ENCODE measurements at regions not wholly inside any gene's neighbourhood (a gene's known extent, or its start where the extent isn't known, plus 50 kb on each side); places are given as distances from the start of the nearest gene placed in this dataset.

DNA sequence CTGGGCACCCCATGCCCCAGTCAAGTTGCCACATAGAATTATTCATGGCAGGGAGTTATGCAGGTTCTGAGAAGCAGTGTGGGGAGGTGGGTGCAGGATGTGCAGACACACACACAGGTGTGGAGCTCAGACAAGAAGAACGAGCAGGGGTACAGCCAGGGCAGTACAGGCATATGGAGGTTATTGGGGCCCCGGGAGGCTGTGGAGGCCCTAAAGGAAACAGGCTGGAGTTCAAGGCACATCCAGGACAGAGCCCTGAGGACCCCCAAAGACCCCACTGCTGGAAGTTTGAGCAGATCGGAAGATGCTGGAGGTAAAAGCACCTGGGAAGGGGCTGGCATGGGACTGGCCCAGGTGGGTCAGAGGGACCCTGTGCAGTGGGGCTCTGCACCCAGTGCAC, 171.3 kb downstream of the PSMG1 start:
- TF ChIP-seq, protein P1, sequence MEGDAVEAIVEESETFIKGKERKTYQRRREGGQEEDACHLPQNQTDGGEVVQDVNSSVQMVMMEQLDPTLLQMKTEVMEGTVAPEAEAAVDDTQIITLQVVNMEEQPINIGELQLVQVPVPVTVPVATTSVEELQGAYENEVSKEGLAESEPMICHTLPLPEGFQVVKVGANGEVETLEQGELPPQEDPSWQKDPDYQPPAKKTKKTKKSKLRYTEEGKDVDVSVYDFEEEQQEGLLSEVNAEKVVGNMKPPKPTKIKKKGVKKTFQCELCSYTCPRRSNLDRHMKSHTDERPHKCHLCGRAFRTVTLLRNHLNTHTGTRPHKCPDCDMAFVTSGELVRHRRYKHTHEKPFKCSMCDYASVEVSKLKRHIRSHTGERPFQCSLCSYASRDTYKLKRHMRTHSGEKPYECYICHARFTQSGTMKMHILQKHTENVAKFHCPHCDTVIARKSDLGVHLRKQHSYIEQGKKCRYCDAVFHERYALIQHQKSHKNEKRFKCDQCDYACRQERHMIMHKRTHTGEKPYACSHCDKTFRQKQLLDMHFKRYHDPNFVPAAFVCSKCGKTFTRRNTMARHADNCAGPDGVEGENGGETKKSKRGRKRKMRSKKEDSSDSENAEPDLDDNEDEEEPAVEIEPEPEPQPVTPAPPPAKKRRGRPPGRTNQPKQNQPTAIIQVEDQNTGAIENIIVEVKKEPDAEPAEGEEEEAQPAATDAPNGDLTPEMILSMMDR (tag by site-specific recombination; IDR thresholded peaks at IDR 0.05): no peak
- TF ChIP-seq, protein P2, sequence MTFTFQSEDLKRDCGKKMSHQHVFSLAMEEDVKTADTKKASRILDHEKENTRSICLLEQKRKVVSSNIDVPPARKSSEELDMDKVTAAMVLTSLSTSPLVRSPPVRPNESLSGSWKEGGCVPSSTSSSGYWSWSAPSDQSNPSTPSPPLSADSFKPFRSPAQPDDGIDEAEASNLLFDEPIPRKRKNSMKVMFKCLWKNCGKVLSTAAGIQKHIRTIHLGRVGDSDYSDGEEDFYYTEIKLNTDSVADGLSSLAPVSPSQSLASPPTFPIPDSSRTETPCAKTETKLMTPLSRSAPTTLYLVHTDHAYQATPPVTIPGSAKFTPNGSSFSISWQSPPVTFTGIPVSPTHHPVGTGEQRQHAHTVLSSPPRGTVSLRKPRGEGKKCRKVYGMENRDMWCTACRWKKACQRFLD (tag by site-specific recombination; IDR thresholded peaks at IDR 0.05): no peak
- TF ChIP-seq ZNF501 (tag by site-specific recombination; IDR thresholded peaks at IDR 0.05) (no peak), ZNF423 (tag by site-specific recombination; IDR thresholded peaks at IDR 0.05) (no peak), ZNF549 (tag by site-specific recombination; IDR thresholded peaks at IDR 0.05) (no peak)
- TF ChIP-seq, protein P3, sequence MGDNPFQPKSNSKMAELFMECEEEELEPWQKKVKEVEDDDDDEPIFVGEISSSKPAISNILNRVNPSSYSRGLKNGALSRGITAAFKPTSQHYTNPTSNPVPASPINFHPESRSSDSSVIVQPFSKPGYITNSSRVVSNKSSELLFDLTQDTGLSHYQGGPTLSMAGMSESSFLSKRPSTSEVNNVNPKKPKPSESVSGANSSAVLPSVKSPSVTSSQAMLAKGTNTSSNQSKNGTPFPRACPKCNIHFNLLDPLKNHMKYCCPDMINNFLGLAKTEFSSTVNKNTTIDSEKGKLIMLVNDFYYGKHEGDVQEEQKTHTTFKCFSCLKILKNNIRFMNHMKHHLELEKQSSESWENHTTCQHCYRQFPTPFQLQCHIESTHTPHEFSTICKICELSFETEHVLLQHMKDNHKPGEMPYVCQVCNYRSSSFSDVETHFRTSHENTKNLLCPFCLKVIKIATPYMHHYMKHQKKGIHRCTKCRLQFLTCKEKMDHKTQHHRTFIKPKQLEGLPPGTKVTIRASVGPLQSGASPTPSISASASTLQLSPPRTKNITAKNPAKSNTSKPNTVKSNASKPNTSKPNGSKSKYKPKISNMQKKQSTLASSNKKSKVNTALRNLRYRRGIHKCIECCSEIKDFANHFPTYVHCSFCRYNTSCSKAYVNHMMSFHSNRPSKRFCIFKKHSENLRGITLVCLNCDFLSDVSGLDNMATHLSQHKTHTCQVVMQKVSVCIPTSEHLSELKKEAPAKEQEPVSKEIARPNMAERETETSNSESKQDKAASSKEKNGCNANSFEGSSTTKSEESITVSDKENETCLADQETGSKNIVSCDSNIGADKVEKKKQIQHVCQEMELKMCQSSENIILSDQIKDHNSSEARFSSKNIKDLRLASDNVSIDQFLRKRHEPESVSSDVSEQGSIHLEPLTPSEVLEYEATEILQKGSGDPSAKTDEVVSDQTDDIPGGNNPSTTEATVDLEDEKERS (tag by site-specific recombination; IDR thresholded peaks at IDR 0.05): no peak
- TF ChIP-seq, protein P4, sequence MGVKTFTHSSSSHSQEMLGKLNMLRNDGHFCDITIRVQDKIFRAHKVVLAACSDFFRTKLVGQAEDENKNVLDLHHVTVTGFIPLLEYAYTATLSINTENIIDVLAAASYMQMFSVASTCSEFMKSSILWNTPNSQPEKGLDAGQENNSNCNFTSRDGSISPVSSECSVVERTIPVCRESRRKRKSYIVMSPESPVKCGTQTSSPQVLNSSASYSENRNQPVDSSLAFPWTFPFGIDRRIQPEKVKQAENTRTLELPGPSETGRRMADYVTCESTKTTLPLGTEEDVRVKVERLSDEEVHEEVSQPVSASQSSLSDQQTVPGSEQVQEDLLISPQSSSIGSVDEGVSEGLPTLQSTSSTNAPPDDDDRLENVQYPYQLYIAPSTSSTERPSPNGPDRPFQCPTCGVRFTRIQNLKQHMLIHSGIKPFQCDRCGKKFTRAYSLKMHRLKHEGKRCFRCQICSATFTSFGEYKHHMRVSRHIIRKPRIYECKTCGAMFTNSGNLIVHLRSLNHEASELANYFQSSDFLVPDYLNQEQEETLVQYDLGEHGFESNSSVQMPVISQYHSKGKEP (tag by site-specific recombination; IDR thresholded peaks at IDR 0.05): no peak
